K562 (cell line): ENCODE measurements at regions not wholly inside any gene's neighbourhood (a gene's known extent, or its start where the extent isn't known, plus 50 kb on each side); places are given as distances from the start of the nearest gene placed in this dataset.

ENCODE experiments used
- CTCF ChIP-seq, 3 experiments: IDR thresholded peaks in 2 of 3; conservative IDR thresholded peaks in 1 of 3; 2 replicates each; pipeline ENCODE4 v1.5.1; 2011 to 2012; ENCODE audit warnings: low read length in 3 of 3, mild to moderate bottlenecking in 3 of 3, control low read depth in 2 of 3, improper control_type of control experiment in 1 of 3, inconsistent platforms in 1 of 3, low read depth in 1 of 3, mixed read lengths in 1 of 3, moderate library complexity in 1 of 3; ENCODE audit not compliant: insufficient read depth in 2 of 3
- GTF2B ChIP-seq: IDR thresholded peaks from 2 replicates; pipeline ENCODE4 v1.6.1; 2011; ENCODE audit not compliant: insufficient read length; ENCODE audit errors: extremely low read depth
- HOMEZ ChIP-seq: fragments of 250-450 bp; sonication (Bioruptor Pico); IDR thresholded peaks from 2 replicates; pipeline ENCODE4 v1.4.0; 2020; ENCODE audit warnings: mild to moderate bottlenecking, moderate library complexity
- JUND ChIP-seq, 2 experiments: IDR thresholded peaks; 2 replicates in 1 of 2; 3 replicates in 1 of 2; pipeline ENCODE4 v1.6.1; 2011; ENCODE audit warnings: borderline replicate concordance in 2 of 2, low read depth in 2 of 2, low read length in 2 of 2, improper control_type of control experiment in 1 of 2, missing biosample characterization in 1 of 2, missing genetic modification characterization in 1 of 2, missing genetic modification reagents in 1 of 2
- KAT2B ChIP-seq: IDR thresholded peaks from one replicate; pipeline ENCODE4 v1.6.1; 2012; ENCODE audit warnings: low read depth, mild to moderate bottlenecking, control low read depth, inconsistent platforms, low read length, moderate library complexity
- MAFK ChIP-seq: IDR thresholded peaks from 2 replicates; pipeline ENCODE4 v1.6.1; 2011; ENCODE audit warnings: low read length, improper control_type of control experiment
- NR0B1 ChIP-seq: fragments of 450-650 bp; IDR thresholded peaks from one replicate; pipeline ENCODE4 v1.6.1; 2018; ENCODE audit warnings: mild to moderate bottlenecking, moderate library complexity; ENCODE audit not compliant: partially characterized antibody
- POLR2A ChIP-seq: fragments of 450-650 bp; conservative IDR thresholded peaks from 2 replicates; pipeline ENCODE4 v1.6.1; 2016
- RAD21 ChIP-seq, 2 experiments: fragments of 250-450 bp in 1 of 2; fragments of 450-650 bp in 1 of 2; sonication (Bioruptor Pico) in 1 of 2; formaldehyde crosslinking in 1 of 2; IDR thresholded peaks in 1 of 2; conservative IDR thresholded peaks in 1 of 2; 2 replicates each; pipeline versions ENCODE4 v1.4.0 to v1.8.0; 2020 to 2022; ENCODE audit warnings: mild to moderate bottlenecking in 2 of 2, moderate library complexity in 1 of 2
- YY1 ChIP-seq, 3 experiments: IDR thresholded peaks; 2 replicates each; pipeline ENCODE4 v1.6.1; 2011; ENCODE audit warnings: low read length in 2 of 3, mild to moderate bottlenecking in 2 of 3, moderate library complexity in 2 of 3, borderline replicate concordance in 1 of 3, control low read depth in 1 of 3, low read depth in 1 of 3; ENCODE audit not compliant: insufficient read depth in 3 of 3, insufficient replicate concordance in 2 of 3, control insufficient read depth in 1 of 3, insufficient read length in 1 of 3; ENCODE audit errors: extremely low read depth in 1 of 3
- ZNF766 ChIP-seq: fragments of 200-800 bp; sonication (Bioruptor generic); conservative IDR thresholded peaks from 2 replicates; pipeline ENCODE4 v1.6.1; 2016; ENCODE audit warnings: missing genetic modification characterization, missing compliant biosample characterization

DNA sequence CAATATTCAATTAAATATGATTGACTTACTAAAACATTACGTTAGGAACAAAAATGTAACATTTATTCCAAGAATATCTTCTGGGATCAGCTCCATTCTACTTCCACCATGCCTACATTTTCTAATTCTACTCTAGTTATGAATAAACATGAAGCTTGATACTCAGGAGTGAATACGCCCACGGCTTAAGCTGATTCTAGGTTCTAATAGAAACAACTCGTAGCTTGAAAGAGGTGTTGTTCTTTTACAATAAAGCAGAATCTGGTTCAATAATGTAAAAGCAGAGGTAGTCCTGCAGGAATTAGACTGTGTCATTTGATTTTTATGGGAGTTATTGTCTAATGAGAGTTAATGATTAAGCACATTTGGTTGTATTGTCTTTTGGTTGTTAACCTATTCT lies 107.3 kb upstream of the OLIG3 start:
- TF ChIP-seq CTCF (IDR thresholded peaks at IDR 0.05 in 2 of 3, conservative IDR thresholded peaks at IDR 0.05 in 1 of 3; ENCODE audit: insufficient read depth in 2 of 3, low read depth in 1 of 3, low read length in 3 of 3) (no peak), YY1 (IDR thresholded peaks at IDR 0.05; ENCODE audit: borderline replicate concordance in 1 of 3, control insufficient read depth in 1 of 3, extremely low read depth in 1 of 3, insufficient read depth in 3 of 3, insufficient read length in 1 of 3, insufficient replicate concordance in 2 of 3, low read depth in 1 of 3, low read length in 2 of 3) (no peak), ZNF766 (CRISPR knock-in tag) (no peak), JUND (IDR thresholded peaks at IDR 0.05; ENCODE audit: borderline replicate concordance, low read depth, low read length) (no peak), JUND (tag; IDR thresholded peaks at IDR 0.05; ENCODE audit: borderline replicate concordance, low read depth, low read length) (no peak), HOMEZ (CRISPR knock-in tag) (no peak), MAFK (no peak), NR0B1 (no peak), GTF2B (no peak), KAT2B (no peak), POLR2A (no peak), RAD21 (CRISPR knock-in tag; conservative IDR thresholded peaks at IDR 0.05 in 1 of 2, IDR thresholded peaks at IDR 0.05 in 1 of 2) (no peak)
